Skin of body (tissue), 1 donor: ENCODE measurements at regions not wholly inside any gene's neighbourhood (a gene's known extent, or its start where the extent isn't known, plus 50 kb on each side); places are given as distances from the start of the nearest gene placed in this dataset.
A peak's percentile ranks its signal among the peaks of the same experiment; 100 is the strongest.
"Not testable (repeated sequence)": the region's sequence is repeated elsewhere in the genome, so short reads cannot be mapped to it uniquely, and the experiment has no call there.

Source experiments
- DNase-seq: peaks from one replicate; lab custom pipeline; 2025; lab: John Stamatoyannopoulos, UW

- DNase-seq, result no peak
Observed at GRCh38 chr11:87971354-87971753, 203.9 kb downstream of the RAB38 start.

- DNase-seq, result no peak
Observed at GRCh38 chr11:87970762-87971161, 204.5 kb downstream of the RAB38 start.

- DNase-seq, result no peak
Observed at GRCh38 chr11:87967459-87967858, 207.8 kb downstream of the RAB38 start.

- peak; percentile 31 for DNase-seq
Observed at GRCh38 chr11:87966694-87967093, 208.5 kb downstream of the RAB38 start.

GRCh38 chr11:87966216-87966615, 209.0 kb downstream of the RAB38 start:
- no peak for DNase-seq

- DNase-seq, result no peak
Observed at GRCh38 chr11:87961606-87962005, 213.6 kb downstream of the RAB38 start.

GRCh38 chr11:87957961-87958360, 217.3 kb downstream of the RAB38 start:
- DNase-seq, result no peak

- no peak for DNase-seq
Observed at GRCh38 chr11:87954476-87954875, 220.8 kb downstream of the RAB38 start.

- DNase-seq, result peak; percentile 49
Observed at GRCh38 chr11:87942786-87943185, 232.5 kb downstream of the RAB38 start.

- no peak for DNase-seq
Observed at GRCh38 chr11:87934182-87934581, 241.1 kb downstream of the RAB38 start.

- no peak for DNase-seq
Observed at GRCh38 chr11:87926250-87926970, 248.8 kb downstream of the RAB38 start.

GRCh38 chr11:87924125-87924524, 251.1 kb downstream of the RAB38 start:
- no peak for DNase-seq

- no peak for DNase-seq
Observed at GRCh38 chr11:87917111-87917510, 258.1 kb downstream of the RAB38 start.

- no peak for DNase-seq
Observed at GRCh38 chr11:87909178-87909577, 266.1 kb downstream of the RAB38 start.

GRCh38 chr11:87908086-87908485, 267.2 kb downstream of the RAB38 start:
- DNase-seq, result no peak

GRCh38 chr11:87903345-87903744, 271.9 kb downstream of the RAB38 start:
- DNase-seq, result no peak

- DNase-seq, result peak; percentile 19
Observed at GRCh38 chr11:87901341-87901740, 273.9 kb downstream of the RAB38 start.

GRCh38 chr11:87897921-87898320, 277.3 kb downstream of the RAB38 start:
- DNase-seq, result no peak

- no peak for DNase-seq
Observed at GRCh38 chr11:87897071-87897470, 278.2 kb downstream of the RAB38 start.

- DNase-seq, result no peak
Observed at GRCh38 chr11:87894961-87895360, 280.3 kb downstream of the RAB38 start.

GRCh38 chr11:87892291-87892690, 283.0 kb downstream of the RAB38 start:
- no peak for DNase-seq

GRCh38 chr11:87889126-87889525, 286.1 kb downstream of the RAB38 start:
- no peak for DNase-seq

GRCh38 chr11:87885084-87885483, 290.2 kb downstream of the RAB38 start:
- not testable (repeated sequence) for DNase-seq

GRCh38 chr11:87879118-87879517, 296.1 kb downstream of the RAB38 start:
- peak; percentile 71 for DNase-seq
